ENCODE measurements at regions not wholly inside any gene's neighbourhood (a gene's known extent, or its start where the extent isn't known, plus 50 kb on each side); places are given as distances from the start of the nearest gene placed in this dataset.

GRCh38 chr2:106623456-106623855 lies 136.3 kb downstream of the CD8B2 start:
- TF ChIP-seq ZSCAN20 (CRISPR knock-in tag; IDR thresholded peaks at IDR 0.05) (no peak), NFE2L2 (conservative IDR thresholded peaks at IDR 0.05; ENCODE audit: low read length) (no peak), RNF2 (IDR thresholded peaks at IDR 0.05; ENCODE audit: borderline replicate concordance, low read depth) (no peak), FOSL2 (IDR thresholded peaks at IDR 0.05) (no peak), FOSL2 (CRISPR knock-in tag; IDR thresholded peaks at IDR 0.05) (no peak), JUNB (IDR thresholded peaks at IDR 0.05) (no peak), NR3C1 (IDR thresholded peaks at IDR 0.05) (no peak), CBX8 (IDR thresholded peaks at IDR 0.05) (no peak), NPAS2 (CRISPR knock-in tag; IDR thresholded peaks at IDR 0.05; ENCODE audit: borderline replicate concordance) (no peak)
- TF ChIP-seq, protein P1, sequence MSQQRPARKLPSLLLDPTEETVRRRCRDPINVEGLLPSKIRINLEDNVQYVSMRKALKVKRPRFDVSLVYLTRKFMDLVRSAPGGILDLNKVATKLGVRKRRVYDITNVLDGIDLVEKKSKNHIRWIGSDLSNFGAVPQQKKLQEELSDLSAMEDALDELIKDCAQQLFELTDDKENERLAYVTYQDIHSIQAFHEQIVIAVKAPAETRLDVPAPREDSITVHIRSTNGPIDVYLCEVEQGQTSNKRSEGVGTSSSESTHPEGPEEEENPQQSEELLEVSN (IDR thresholded peaks at IDR 0.05; ENCODE audit: borderline replicate concordance, low read depth), result no peak
- TF ChIP-seq, protein P2, sequence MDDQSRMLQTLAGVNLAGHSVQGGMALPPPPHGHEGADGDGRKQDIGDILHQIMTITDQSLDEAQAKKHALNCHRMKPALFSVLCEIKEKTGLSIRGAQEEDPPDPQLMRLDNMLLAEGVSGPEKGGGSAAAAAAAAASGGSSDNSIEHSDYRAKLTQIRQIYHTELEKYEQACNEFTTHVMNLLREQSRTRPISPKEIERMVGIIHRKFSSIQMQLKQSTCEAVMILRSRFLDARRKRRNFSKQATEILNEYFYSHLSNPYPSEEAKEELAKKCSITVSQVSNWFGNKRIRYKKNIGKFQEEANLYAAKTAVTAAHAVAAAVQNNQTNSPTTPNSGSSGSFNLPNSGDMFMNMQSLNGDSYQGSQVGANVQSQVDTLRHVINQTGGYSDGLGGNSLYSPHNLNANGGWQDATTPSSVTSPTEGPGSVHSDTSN (IDR thresholded peaks at IDR 0.05), result no peak
- 15% methylated on average over 2 of the region's 2 CpGs for WGBS (ENCODE audit: missing lambda C conversion rate)
- Histone ChIP-seq H3K4me1 (no peaks in the 10 kb centered on the region), H3K9me3 (peaks cover 12% of the 10 kb centered on the region), H3K27ac (no peak overlapping the region), H3K4me2 (no peak overlapping the region), H3K4me3 (no peak overlapping the region)
- FAIRE-seq, result no peak
- ChIA-PET CTCF (no interaction called here), POLR2A (no interaction called here)
- no peak for DNase-seq (ENCODE audit: low read depth in 1 of 2, low spot score in 1 of 2)
- no peak for ATAC-seq

DNA sequence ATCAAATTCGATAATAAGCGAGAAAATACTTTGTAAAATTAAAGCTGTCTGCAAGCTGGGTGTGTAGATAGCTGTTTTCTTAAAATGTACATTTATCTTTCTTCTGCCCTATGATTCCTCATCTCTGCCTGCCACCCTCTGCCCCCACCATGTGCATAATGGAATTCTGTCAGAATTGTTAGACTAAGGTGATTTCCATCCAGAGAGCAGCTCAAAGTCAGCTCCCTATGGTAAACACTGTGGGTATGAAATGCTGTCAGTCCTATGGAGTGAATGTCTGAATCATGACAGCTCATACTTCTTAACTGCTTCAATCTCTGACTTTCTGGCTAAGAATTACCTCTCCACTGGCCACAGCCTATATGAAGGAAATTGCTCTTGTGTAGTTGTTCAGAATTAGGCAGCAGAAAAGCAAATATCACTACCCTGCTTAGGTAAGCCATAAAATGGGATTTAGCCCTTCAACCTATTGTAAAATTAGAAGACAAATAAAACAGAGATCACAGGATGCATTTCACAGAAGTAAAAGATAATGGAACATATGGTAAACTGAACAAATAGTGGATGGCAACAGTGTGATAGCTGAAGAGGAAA lies 137.7 kb downstream of the CD8B2 start:
- H3K4me2 ChIP-seq, result no peak overlapping the region
- DNase-seq (ENCODE audit: low read depth in 1 of 2, low spot score in 1 of 2) (no peak), FAIRE-seq (no peak), ATAC-seq (no peak)
- POLR2A ChIA-PET, result no interaction called here
- CTCF ChIA-PET, result interaction anchor here (0.8 kb wide), 1 partner anchor 14 kb away, joined by 4 read pairs; no protein-coding TSS in a partner anchor
- H3K4me1 ChIP-seq, result no peaks in the 10 kb centered on the region
- H3K9me3 ChIP-seq, result peaks cover 16% of the 10 kb centered on the region
- TF ChIP-seq TFCP2L1 (CRISPR knock-in tag; IDR thresholded peaks at IDR 0.05), result no peak
- no peak for TF ChIP-seq HDAC2 (IDR thresholded peaks at IDR 0.05)
- no peak for TF ChIP-seq HEYL (CRISPR knock-in tag; IDR thresholded peaks at IDR 0.05)
- TF ChIP-seq CEBPB (IDR thresholded peaks at IDR 0.05), result no peak
- no peak for TF ChIP-seq RNF2 (IDR thresholded peaks at IDR 0.05; ENCODE audit: borderline replicate concordance, low read depth)
- TF ChIP-seq KDM1A (IDR thresholded peaks at IDR 0.05; ENCODE audit: low read depth), result no peak
- TF ChIP-seq, protein P1 (IDR thresholded peaks at IDR 0.05; ENCODE audit: borderline replicate concordance, low read depth), result no peak
- TF ChIP-seq CHD2 (IDR thresholded peaks at IDR 0.05; ENCODE audit: low read length, partially characterized antibody), result no peak
- no peak for TF ChIP-seq BHLHE40 (IDR thresholded peaks at IDR 0.05; ENCODE audit: low read depth, low read length)
- TF ChIP-seq RCOR1 (IDR thresholded peaks at IDR 0.05; ENCODE audit: low read depth, low read length), result no peak
- TF ChIP-seq, protein P2 (IDR thresholded peaks at IDR 0.05), result no peak
- WGBS (ENCODE audit: missing lambda C conversion rate), result 24% methylated on average over 2 of the region's 2 CpGs
- no peak overlapping the region for H3K27ac ChIP-seq
- no peak overlapping the region for H3K4me3 ChIP-seq

GRCh38 chr2:106628377-106628776 lies 141.2 kb downstream of the CD8B2 start:
- H3K27ac ChIP-seq, result no peak overlapping the region
- no peak for FAIRE-seq
- H3K4me3 ChIP-seq, result no peak overlapping the region
- no peak for DNase-seq (ENCODE audit: low read depth in 1 of 2, low spot score in 1 of 2)
- no peaks in the 10 kb centered on the region for H3K4me1 ChIP-seq
- H3K9me3 ChIP-seq, result peaks cover 16% of the 10 kb centered on the region
- no peak overlapping the region for H3K4me2 ChIP-seq
- ATAC-seq, result no peak
- POLR2A ChIA-PET, result no interaction called here
- WGBS (ENCODE audit: missing lambda C conversion rate), result 12% methylated on average over 3 of the region's 3 CpGs
- CTCF ChIA-PET, result no interaction called here
- no peak for TF ChIP-seq RARB (CRISPR knock-in tag; IDR thresholded peaks at IDR 0.05)
- no peak for TF ChIP-seq FOXS1 (CRISPR knock-in tag; IDR thresholded peaks at IDR 0.05)
- no peak for TF ChIP-seq ATOH8 (CRISPR knock-in tag; IDR thresholded peaks at IDR 0.05; ENCODE audit: low read depth)
- no peak for TF ChIP-seq SMC3 (IDR thresholded peaks at IDR 0.05)
- TF ChIP-seq PHF8 (IDR thresholded peaks at IDR 0.05; ENCODE audit: borderline replicate concordance, low read depth), result no peak
- TF ChIP-seq HOXB13 (CRISPR knock-in tag; IDR thresholded peaks at IDR 0.05; ENCODE audit: low read depth), result no peak
- TF ChIP-seq HES2 (IDR thresholded peaks at IDR 0.05), result no peak
- no peak for TF ChIP-seq CBX2 (IDR thresholded peaks at IDR 0.05; ENCODE audit: borderline replicate concordance, low read depth)
- no peak for TF ChIP-seq NFE2L2 (conservative IDR thresholded peaks at IDR 0.05; ENCODE audit: low read length)
- no peak for TF ChIP-seq SREBF2 (IDR thresholded peaks at IDR 0.05)
- TF ChIP-seq, protein P1 (IDR thresholded peaks at IDR 0.05; ENCODE audit: borderline replicate concordance, low read depth), result no peak
- TF ChIP-seq ESRRA (IDR thresholded peaks at IDR 0.05; ENCODE audit: borderline replicate concordance, low read length), result no peak
